ENCODE measurements at regions not wholly inside any gene's neighbourhood (a gene's known extent, or its start where the extent isn't known, plus 50 kb on each side); places are given as distances from the start of the nearest gene placed in this dataset.
"Not testable (repeated sequence)": the region's sequence is repeated elsewhere in the genome, so short reads cannot be mapped to it uniquely, and the experiment has no call there.

GRCh38 chr21:18567770-18568169 is 164.2 kb upstream of the TMPRSS15 start:
- DNase-seq, result not testable (repeated sequence)

GRCh38 chr21:18588001-18588662 is 184.5 kb upstream of the TMPRSS15 start:
- DNase-seq, result no peak

GRCh38 chr21:18601146-18601545 is 197.6 kb upstream of the TMPRSS15 start:
- DNase-seq, result no peak

DNA sequence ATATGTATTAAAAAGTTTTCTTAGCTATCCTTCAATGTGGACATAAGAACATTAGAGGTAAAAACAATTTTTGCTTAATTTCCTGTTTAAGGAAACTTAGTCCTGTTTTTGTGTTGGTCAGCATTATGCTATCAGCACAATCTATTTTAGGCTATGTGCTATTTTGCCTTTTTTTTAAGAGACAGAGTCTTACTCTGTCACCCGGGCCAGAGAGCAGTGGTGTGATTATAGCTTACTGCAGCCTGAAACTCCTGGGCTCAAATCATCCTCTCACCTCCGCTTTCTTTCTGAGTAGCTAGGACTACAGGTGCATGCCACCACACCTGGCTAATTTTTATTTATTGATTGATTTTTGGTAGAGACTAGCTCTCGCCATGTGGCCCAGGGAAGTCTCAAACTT is 199.1 kb upstream of the TMPRSS15 start:
- no peak for DNase-seq

GRCh38 chr21:18603261-18603660 is 199.7 kb upstream of the TMPRSS15 start:
- DNase-seq, result no peak

DNA sequence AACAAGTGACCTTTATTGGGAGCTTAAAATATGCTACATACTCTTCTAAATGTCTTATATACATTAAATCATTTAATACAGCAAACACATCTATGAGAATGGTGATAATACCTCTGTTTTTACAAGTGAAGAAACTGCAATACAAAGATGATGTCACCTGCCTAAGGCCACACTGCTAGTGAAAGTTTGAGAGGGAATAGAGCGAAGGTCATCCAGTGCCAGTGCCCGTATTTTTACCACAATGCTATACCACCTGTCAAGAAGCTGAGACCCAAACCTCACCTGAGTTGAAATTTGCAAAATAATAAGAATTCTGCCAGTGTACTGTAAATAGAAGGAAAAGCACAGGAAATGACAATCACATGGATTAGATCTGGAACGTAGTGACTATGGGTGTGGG is 200.4 kb upstream of the TMPRSS15 start:
- no peak for DNase-seq

- DNase-seq, result no peak
Measured at GRCh38 chr21:18608226-18608625, 204.6 kb upstream of the TMPRSS15 start.

DNA sequence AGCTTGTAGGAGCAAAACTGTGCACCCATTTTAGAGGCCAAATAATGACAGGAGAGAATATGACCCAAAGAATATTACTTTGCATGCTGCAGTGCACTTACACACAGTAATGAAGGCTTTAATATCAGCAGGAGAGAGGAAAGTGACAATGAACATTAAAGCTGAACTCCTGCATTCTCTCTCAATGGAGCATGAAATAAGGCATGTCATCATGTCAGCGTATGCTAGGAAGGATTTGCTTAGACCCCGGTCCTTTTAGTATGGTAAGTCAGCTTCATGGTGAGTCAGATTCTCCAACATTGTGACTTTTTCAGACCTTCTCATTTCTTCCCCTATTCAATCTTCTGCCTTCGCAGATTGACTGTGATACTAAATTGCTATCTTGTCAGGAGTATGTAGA is 210.7 kb upstream of the TMPRSS15 start:
- DNase-seq, result no peak

DNA sequence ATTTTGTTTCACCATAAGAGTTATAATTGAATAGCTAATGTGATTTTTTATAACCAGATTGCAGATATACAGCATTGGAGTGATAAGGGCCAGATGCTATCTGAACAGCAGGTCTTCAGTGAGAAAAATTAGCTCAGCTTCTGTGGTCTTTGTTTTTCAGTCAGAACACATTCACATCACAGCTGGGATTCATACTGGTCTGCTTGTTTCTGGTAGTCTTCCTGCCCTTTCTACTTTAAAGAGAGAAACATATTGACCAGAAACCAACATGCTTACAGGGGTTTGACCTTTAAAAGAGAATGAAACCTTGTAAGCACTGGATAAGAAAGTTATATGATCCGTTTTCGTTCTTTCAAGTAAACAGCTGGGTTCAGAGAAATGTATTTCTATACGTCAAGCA is 213.7 kb upstream of the TMPRSS15 start:
- DNase-seq, result no peak

- no peak for DNase-seq
Measured at GRCh38 chr21:18620436-18620835, 216.9 kb upstream of the TMPRSS15 start.

DNA sequence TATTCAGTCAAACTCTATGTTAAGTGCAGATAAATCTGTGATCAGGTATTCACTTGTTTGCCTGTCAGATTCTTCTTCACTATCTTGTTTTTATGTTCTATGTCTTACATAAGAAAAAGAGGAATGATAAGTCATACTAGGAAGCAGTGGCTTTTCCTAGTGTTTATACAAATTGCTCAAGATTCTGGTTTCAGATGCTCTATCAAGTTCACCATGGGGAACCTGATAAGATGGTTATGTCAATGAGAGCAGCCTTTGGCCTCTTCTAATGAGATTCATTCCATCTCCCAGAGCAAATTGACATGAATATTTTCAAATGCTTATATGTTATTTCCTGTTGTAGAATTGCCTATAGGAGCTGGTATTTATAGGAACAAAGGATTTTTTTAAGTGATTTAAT is 218.8 kb upstream of the TMPRSS15 start:
- no peak for DNase-seq

DNA sequence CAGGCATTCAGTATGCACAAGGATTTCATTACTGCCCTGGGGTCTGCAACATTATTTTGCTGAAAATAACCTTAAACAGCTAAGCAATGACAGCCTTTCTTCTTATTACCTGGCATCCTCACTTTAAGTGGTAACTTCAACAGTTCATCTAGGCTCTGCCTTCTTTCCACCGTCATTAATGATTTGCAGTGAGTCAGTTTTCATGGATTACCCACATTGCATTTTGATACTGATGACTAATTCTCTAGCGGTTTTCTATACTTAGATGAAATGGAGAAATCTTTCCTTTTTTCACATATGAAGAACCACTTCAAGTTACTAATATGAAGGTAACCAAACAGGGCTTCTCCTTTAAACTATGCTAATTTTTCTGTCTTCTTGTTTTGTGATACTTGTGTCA is 226.9 kb upstream of the TMPRSS15 start:
- no peak for DNase-seq

DNA sequence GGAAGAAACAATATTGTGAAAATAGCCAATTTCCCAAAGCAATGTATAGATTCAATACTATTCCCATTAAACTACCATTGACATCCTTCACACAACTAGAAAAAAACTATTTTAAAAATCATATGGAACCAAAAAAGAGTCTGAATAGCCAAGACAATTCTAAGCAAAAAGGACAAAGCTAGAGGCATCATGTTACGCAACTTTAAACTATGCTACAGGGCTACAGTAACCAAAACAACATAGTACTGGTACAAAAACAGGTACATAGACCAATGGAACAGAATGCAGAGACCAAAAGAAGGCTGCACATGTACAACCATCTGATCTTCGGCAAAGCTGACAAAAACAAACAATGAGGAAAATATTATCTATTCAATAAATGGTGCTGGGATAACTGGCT is 233.3 kb upstream of the TMPRSS15 start:
- no peak for DNase-seq

- DNase-seq, result no peak
Measured at GRCh38 chr21:18646116-18646515, 242.5 kb upstream of the TMPRSS15 start.

DNA sequence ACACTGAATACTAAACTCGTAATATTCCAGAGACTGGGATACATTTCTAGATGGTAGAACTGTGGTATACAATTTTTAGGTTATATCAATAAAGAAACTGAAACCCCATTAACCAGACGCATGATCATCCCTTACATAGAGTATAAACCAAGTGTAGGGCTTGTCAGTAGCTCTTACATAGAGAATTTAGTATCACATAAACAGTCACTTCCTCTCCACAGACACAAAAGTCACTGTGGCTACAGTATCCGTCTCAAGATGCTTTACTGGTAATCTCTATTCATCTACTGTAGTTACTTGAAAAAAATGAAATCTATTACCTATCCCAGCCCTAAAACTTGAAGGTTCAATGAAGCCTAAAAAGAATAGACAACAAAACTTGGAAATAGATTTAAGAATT is 252.3 kb upstream of the TMPRSS15 start:
- no peak for DNase-seq

DNA sequence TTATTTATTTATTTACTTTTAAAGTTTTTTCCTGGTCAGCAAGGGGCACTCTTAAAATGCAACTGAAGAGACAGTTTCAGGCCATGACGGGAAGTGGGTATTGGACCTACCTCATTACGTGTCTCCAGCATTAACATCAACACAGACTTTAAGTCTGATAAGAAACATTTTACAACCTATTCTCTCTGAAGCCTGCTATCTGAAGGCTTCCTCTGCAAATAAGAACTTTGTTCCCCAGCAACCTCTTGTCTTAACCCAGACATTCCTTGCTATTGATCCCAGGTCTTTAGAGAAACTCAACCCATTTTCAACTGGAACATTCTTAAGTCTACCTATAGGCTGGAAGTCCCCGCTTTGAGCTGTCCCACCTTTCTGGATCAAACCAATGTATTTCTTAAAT is 258.3 kb upstream of the TMPRSS15 start:
- DNase-seq, result no peak

DNA sequence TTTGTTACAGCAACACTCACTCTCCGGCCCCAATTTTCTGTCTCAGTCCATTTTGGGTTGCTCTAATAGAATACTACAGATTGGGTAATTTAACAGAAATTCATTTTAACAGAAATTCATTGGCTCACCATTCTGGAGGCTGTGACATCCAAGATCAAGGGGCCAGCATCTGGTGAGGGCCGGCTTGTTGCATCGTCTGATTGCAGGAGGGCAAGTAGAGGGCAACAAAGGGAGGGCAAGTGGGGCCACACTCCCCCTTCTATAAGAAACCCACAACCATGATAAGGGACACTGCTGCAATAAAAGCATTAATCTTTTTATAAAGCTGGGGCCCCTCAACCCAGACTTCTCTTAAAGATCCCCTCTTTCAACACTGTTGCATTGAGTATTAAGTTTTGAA is 260.1 kb upstream of the TMPRSS15 start:
- no peak for DNase-seq

GRCh38 chr21:18666725-18667124 is 263.1 kb upstream of the TMPRSS15 start:
- DNase-seq, result no peak

DNA sequence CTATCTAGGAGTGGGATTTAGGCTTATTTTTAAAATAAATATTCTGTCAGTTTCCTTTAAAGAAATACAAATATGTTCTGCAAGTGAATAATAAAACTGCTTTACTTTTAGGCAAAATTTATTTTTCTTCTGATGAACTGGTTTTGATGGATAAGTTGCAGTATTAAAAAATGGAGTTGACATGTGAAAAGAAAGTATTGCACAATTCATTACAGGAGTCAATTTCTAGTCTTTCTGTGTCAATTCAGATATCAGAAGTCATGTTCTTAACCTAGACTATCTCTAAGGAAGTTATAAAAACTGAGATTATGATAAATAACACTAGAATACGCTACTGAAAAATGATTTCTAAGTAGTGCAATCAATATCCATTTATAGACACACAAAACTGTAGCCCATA is 270.2 kb upstream of the TMPRSS15 start:
- DNase-seq, result no peak

DNA sequence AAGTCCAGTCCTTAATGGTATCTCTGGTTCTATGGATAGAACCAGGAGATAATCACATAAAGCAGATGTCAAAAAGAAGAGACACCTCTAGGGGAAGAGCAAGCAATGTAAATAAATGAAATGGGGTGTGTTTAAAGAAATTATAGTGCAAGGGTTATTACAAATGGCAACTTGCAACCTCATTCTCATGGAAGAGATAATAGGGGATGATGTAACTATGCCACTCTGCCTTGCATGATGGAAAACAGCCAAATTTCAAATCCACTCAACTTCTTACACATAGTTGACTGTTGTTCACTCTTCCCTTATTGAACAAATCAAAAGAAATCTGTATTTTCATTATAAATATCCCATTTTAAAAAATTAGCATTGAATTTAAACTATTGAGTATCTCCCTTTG is 274.0 kb upstream of the TMPRSS15 start:
- DNase-seq, result no peak

- no peak for DNase-seq
Measured at GRCh38 chr21:18705971-18706370, 302.4 kb upstream of the TMPRSS15 start.

- no peak for DNase-seq
Measured at GRCh38 chr21:18711662-18712061, 308.1 kb upstream of the TMPRSS15 start.

DNA sequence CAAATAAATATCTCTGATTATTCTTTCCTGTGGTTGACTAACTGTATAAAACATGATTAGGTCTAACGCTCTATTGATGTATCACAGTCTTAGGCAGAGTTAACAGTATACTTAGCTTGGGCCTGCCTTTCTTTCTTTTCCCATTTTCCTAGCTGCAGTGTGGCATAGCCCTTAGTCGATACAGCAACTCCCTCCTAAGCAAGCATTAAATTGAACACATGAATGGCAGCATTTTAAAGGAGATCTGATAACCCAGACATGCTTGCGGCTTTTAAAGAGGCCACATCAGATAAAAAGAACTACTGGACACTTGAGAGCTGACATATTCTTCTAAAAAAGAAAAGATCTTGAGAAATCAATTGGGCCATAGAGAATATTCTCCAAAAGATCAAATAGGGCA is 312.0 kb upstream of the TMPRSS15 start:
- DNase-seq, result no peak

- no peak for DNase-seq
Measured at GRCh38 chr21:18716578-18717138, 313.1 kb upstream of the TMPRSS15 start.

DNA sequence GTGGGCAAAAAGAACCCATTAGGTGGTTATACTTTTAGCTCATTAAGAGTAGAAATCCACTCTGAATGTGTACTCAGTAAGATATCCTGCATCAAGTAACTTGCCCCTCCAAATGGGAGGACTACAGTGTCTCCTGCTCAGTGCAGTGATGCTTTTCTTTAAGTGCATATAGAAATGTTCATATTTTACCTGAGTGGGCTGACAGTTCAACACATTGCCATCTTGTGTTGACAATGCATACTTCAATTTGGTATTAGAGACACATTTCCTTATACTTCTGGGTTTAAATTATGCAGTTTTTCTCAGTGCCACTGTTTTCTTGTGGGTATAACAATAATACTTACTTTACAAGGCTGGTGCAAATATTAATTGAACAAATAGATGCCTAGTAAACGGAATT is 318.6 kb upstream of the TMPRSS15 start:
- no peak for DNase-seq

Data from bone marrow (tissue), 2 donors.